ENCODE measurements at regions not wholly inside any gene's neighbourhood (a gene's known extent, or its start where the extent isn't known, plus 50 kb on each side); places are given as distances from the start of the nearest gene placed in this dataset.

DNA sequence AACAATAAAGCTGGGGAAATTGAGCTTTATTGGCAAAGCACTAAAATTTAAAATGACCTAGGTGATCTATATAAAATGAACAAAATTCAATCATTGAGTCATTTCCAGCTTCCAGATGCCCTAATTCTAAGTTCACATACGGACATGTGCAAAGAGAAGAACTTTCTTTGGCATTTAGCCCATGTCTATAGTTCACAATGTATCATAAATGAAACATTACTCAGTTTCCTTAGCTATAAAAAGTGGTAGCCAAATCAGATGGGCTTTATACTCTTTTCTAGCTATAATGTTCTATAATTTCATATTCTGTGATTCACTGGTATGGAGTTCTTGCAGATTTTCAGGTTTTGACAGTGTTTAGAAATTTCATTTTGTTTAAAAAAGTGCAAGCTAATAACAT lies 327.4 kb downstream of the KCTD8 start:
- FAIRE-seq (no peak), DNase-seq (ENCODE audit: low read depth, low spot score) (no peak)
- Histone ChIP-seq H3K27me3 (ENCODE audit: control insufficient read depth, extremely low read depth, insufficient read depth, low read length) (no peaks in the 10 kb centered on the region), H2AFZ (ENCODE audit: control insufficient read depth, low read length) (no peak overlapping the region), H3K4me1 (ENCODE audit: control insufficient read depth, extremely low read depth, insufficient read depth, low read length) (peaks cover 12% of the 10 kb centered on the region), H3K27ac (ENCODE audit: control insufficient read depth, insufficient read depth, low read length) (no peak overlapping the region), H3K79me2 (ENCODE audit: control insufficient read depth, insufficient read depth, low read length) (no peaks in the 10 kb centered on the region), H3K9me3 (ENCODE audit: control insufficient read depth, low read depth, low read length) (no peaks in the 10 kb centered on the region), H3K9me1 (ENCODE audit: control insufficient read depth, extremely low read depth, insufficient read depth, low read length) (no peaks in the 10 kb centered on the region), H4K20me1 (ENCODE audit: control insufficient read depth, extremely low read depth, insufficient read depth, low read length) (no peaks in the 10 kb centered on the region), H3K36me3 (ENCODE audit: control insufficient read depth in 2 of 2, extremely low read depth in 1 of 2, insufficient read depth in 2 of 2, low read length in 2 of 2) (no peaks in the 10 kb centered on the region), H3K4me2 (ENCODE audit: control insufficient read depth, extremely low read depth, insufficient read depth, low read depth, low read length) (no peak overlapping the region), H3K4me3 (ENCODE audit: control insufficient read depth in 2 of 3, extremely low read depth in 1 of 3, insufficient read depth in 2 of 3, low read depth in 1 of 3, low read length in 3 of 3) (no peak overlapping the region), H3K9ac (ENCODE audit: control insufficient read depth, extremely low read depth, insufficient read depth, low read length) (no peak overlapping the region)
- dilution Hi-C loops (cut with MboI; ENCODE audit: extremely low pct_ligation_motif_present, low sequenced_read_pairs), result no loop called here
- TF ChIP-seq, protein P1, sequence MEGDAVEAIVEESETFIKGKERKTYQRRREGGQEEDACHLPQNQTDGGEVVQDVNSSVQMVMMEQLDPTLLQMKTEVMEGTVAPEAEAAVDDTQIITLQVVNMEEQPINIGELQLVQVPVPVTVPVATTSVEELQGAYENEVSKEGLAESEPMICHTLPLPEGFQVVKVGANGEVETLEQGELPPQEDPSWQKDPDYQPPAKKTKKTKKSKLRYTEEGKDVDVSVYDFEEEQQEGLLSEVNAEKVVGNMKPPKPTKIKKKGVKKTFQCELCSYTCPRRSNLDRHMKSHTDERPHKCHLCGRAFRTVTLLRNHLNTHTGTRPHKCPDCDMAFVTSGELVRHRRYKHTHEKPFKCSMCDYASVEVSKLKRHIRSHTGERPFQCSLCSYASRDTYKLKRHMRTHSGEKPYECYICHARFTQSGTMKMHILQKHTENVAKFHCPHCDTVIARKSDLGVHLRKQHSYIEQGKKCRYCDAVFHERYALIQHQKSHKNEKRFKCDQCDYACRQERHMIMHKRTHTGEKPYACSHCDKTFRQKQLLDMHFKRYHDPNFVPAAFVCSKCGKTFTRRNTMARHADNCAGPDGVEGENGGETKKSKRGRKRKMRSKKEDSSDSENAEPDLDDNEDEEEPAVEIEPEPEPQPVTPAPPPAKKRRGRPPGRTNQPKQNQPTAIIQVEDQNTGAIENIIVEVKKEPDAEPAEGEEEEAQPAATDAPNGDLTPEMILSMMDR (optimal IDR thresholded peaks at IDR 0.05 in 1 of 3, IDR thresholded peaks at IDR 0.05 in 1 of 3, conservative IDR thresholded peaks at IDR 0.05 in 1 of 3; ENCODE audit: extremely low read depth in 1 of 3, insufficient read depth in 2 of 3, low read length in 3 of 3), result no peak
- no peak for TF ChIP-seq EZH2 (IDR thresholded peaks at IDR 0.05; ENCODE audit: low read length)

Small RNAs in the stretch of these regions (small RNA-seq; reads per million reads assigned to genes)
- gene AC098590.2 (ENCODE audit: insufficient read length in 3 of 3, low read depth in 3 of 3, low replicate concordance in 1 of 3) (0 reads per million in 3 experiments), gene RN7SL193P (ENCODE audit: insufficient read length in 3 of 3, low read depth in 3 of 3, low replicate concordance in 1 of 3) (0 reads per million in 3 experiments)

Data from keratinocyte (primary cell).